Tibial artery (tissue), 4 donors: ENCODE measurements at regions not wholly inside any gene's neighbourhood (a gene's known extent, or its start where the extent isn't known, plus 50 kb on each side); places are given as distances from the start of the nearest gene placed in this dataset.

Source experiments
- DNase-seq, 2 donors: peaks; one replicate each; pipeline ENCODE4 v3.0.0-alpha.2; 2019
- H3K27ac ChIP-seq, 2 donors: fragments of 200-600 bp; sonication (generic) in 1 of 2; 1 replicate in 1 of 2; 2 replicates in 1 of 2; pipeline ENCODE4 v1.5.1; 2018 to 2019; ENCODE audit warnings: mild to moderate bottlenecking in 1 of 2
- H3K27me3 ChIP-seq, 2 donors: fragments of 200-600 bp; sonication (generic) in 1 of 2; one replicate each; pipeline versions ENCODE4 v1.5.1 to v1.6.0; 2016 to 2019
- H3K36me3 ChIP-seq, 3 donors: fragments of 200-600 bp; sonication (generic) in 2 of 3; one replicate each; pipeline ENCODE4 v1.5.1; 2016 to 2019; ENCODE audit warnings: mild to moderate bottlenecking in 2 of 3
- H3K4me1 ChIP-seq, 4 donors: fragments of 200-600 bp; sonication (generic) in 2 of 4; 1 replicate in 3 of 4; 2 replicates in 1 of 4; pipeline ENCODE4 v1.5.1; 2016 to 2019
- H3K4me3 ChIP-seq, 2 donors: fragments of 200-600 bp; sonication (generic) in 1 of 2; 1 replicate in 1 of 2; 2 replicates in 1 of 2; pipeline ENCODE4 v1.5.1; 2018 to 2019; ENCODE audit warnings: mild to moderate bottlenecking in 2 of 2
- H3K9me3 ChIP-seq, 3 donors: fragments of 200-600 bp; sonication (generic) in 1 of 3; one replicate each; pipeline ENCODE4 v1.5.1; 2016 to 2019
- CTCF ChIP-seq, 2 experiments: fragments of 200-600 bp in 1 of 2; fragments of 450-650 bp in 1 of 2; IDR thresholded peaks; one replicate each; pipeline ENCODE4 v1.5.1; 2017 to 2019; ENCODE audit warnings: antibody characterized with exemption in 2 of 2, mild to moderate bottlenecking in 1 of 2, moderate library complexity in 1 of 2
- intact Hi-C: fragments of 100-400 bp; cut with DNase I; formaldehyde crosslinking; loops from one replicate; pipeline ENCODE4 v1.15.0; 2023; ENCODE audit warnings: low total_unique reads

GRCh38 chr3:95939235-95939809, 875.1 kb upstream of the EPHA6 start:
- intact Hi-C loops, result loop anchor here (10.0 kb wide), 1 partner anchor 1405 kb away; no protein-coding TSS in a partner anchor
- TF ChIP-seq CTCF (IDR thresholded peaks at IDR 0.05), result no peak
- DNase-seq, result no peak
- no peaks in the 10 kb centered on the region for H3K4me1 ChIP-seq
- no peaks in the 10 kb centered on the region for H3K27me3 ChIP-seq
- H3K36me3 ChIP-seq, result no peaks in the 10 kb centered on the region
- no peaks in the 10 kb centered on the region for H3K9me3 ChIP-seq
- no peak overlapping the region for H3K27ac ChIP-seq
- H3K4me3 ChIP-seq, result no peak overlapping the region

- H3K4me1 ChIP-seq, result no peaks in the 10 kb centered on the region
- no peak overlapping the region for H3K27ac ChIP-seq
- intact Hi-C loops, result loop anchor here (10.0 kb wide), 1 partner anchor 1099 kb away; no protein-coding TSS in a partner anchor
- H3K36me3 ChIP-seq, result no peaks in the 10 kb centered on the region
- H3K4me3 ChIP-seq, result no peak overlapping the region
- H3K27me3 ChIP-seq, result no peaks in the 10 kb centered on the region
- H3K9me3 ChIP-seq, result no peaks in the 10 kb centered on the region
- no peak for TF ChIP-seq CTCF (IDR thresholded peaks at IDR 0.05)
- no peak for DNase-seq
Measured at GRCh38 chr3:95965704-95966336, 848.6 kb upstream of the EPHA6 start.

GRCh38 chr3:95971573-95971972, 842.8 kb upstream of the EPHA6 start:
- H3K27ac ChIP-seq, result no peak overlapping the region
- no peaks in the 10 kb centered on the region for H3K36me3 ChIP-seq
- intact Hi-C loops, result no loop called here

GRCh38 chr3:95994338-95994737, 820.1 kb upstream of the EPHA6 start:
- intact Hi-C loops, result no loop called here

More at GRCh38 chr3:95971573-95971972, 842.8 kb upstream of the EPHA6 start:
- H3K4me1 ChIP-seq, result no peaks in the 10 kb centered on the region
- DNase-seq, result peak in 1 of 2 donors; percentile 26
- H3K9me3 ChIP-seq, result no peaks in the 10 kb centered on the region
- H3K4me3 ChIP-seq, result no peak overlapping the region
- H3K27me3 ChIP-seq, result no peaks in the 10 kb centered on the region
- no peak for TF ChIP-seq CTCF (IDR thresholded peaks at IDR 0.05)

GRCh38 chr3:96000966-96001365, 813.4 kb upstream of the EPHA6 start:
- intact Hi-C loops, result no loop called here
- H3K27me3 ChIP-seq, result no peaks in the 10 kb centered on the region
- no peaks in the 10 kb centered on the region for H3K4me1 ChIP-seq
- DNase-seq, result no peak
- peaks cover 0 to 4% (median 0%) of the 10 kb centered on the region in 3 donors for H3K9me3 ChIP-seq
- H3K4me3 ChIP-seq, result no peak overlapping the region
- no peaks in the 10 kb centered on the region for H3K36me3 ChIP-seq
- no peak overlapping the region for H3K27ac ChIP-seq
- no peak for TF ChIP-seq CTCF (IDR thresholded peaks at IDR 0.05)

More at GRCh38 chr3:95994338-95994737, 820.1 kb upstream of the EPHA6 start:
- Histone ChIP-seq H3K4me1 (no peaks in the 10 kb centered on the region), H3K9me3 (no peaks in the 10 kb centered on the region), H3K36me3 (no peaks in the 10 kb centered on the region), H3K27me3 (no peaks in the 10 kb centered on the region), H3K4me3 (no peak overlapping the region), H3K27ac (no peak overlapping the region)
- no peak for DNase-seq
- TF ChIP-seq CTCF (IDR thresholded peaks at IDR 0.05), result no peak
